NCI-H1694 treated with DMSO at 0.1 percent for 48 hours (cell line): ENCODE measurements at regions not wholly inside any gene's neighbourhood (a gene's known extent, or its start where the extent isn't known, plus 50 kb on each side); places are given as distances from the start of the nearest gene placed in this dataset.
A peak's percentile ranks its signal among the peaks of the same experiment; 100 is the strongest.

ENCODE experiments used
- DNase-seq: peaks from one replicate; lab custom pipeline; 2025; lab: John Stamatoyannopoulos, UW

DNA sequence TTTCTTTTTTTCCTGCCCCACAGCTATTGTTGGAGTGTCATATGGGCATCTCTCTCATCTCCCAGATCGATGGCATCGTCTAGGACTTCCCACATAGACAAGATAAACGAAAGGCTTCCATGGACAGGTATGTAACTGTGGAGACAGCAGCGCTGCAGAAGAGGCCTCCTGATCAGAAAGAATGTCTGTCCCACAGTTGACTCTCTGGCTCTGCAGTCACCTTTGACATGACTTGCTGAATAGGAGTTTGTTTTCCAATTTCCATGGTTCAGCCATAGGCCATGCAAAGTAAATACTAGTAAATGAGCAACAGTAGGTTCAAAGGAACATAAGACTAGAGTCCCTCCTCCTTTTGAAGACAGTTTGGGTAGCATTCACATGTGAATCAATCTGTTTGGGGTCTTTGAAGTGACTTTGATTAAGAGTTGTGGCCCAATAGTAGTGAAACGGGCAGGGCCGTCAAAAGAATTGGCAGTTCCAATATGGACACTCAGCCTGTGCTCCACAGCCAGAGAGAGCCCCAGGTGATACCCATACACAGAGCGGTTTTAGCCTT, 134.7 kb upstream of the IFNGR1 start:
- DNase-seq = no peak

DNA sequence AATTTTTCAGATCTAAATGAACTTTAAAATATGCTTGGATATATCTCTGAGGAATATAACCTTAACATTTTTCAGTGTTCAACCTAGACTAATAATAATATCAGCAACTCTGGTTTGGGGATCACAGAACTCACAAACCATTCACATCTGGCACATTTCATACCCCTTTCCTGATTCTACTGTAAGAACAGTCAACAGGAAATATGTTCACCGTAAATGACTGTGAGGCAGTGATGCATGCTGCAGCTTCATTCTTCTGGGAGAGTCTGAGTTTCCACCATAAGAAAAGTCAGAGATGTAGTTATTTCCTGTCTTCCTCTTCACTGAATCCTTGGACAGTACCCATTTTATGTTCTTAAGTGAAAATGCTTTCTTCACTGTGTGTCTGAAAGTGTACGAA, 134.2 kb upstream of the IFNGR1 start:
- DNase-seq = no peak

DNA sequence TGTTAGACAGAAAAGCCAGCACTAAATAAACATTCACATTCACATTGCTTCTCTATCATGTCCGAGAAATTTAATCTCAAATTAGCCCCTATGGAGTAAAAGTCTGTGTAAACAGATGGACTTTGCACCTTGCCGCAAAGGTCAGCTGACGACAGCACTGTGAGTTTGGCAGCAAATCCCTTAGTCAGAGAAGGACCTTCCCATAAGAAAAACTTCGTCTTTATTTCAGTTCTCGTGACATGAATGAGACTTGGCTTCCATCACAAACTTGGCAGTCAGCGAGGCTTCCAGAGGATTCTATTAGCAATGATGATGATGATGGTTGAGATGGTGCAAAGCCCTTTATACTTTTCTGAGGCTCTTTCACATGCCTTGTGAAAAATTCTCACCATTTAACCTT, 133.7 kb upstream of the IFNGR1 start:
- DNase-seq = no peak

DNA sequence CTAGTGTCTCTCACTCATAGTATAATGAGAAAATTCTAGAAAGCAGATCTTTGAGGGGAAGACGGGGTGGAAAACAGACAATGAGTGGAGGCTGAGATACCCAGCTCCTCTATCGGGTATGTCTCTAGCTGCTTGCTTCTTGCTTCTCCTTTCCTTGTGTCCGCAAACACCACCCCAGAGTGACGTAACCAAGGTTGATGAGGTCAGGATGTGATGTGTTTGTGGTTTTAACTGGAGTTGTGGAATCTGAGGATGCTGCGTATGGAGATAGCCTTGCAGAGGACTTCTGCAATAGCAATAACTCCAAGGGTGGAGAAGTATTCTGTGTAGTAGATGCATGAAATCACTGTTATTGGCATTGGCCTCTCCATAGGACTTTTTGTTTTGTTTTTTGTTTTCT, 132.7 kb upstream of the IFNGR1 start:
- no peak for DNase-seq

DNA sequence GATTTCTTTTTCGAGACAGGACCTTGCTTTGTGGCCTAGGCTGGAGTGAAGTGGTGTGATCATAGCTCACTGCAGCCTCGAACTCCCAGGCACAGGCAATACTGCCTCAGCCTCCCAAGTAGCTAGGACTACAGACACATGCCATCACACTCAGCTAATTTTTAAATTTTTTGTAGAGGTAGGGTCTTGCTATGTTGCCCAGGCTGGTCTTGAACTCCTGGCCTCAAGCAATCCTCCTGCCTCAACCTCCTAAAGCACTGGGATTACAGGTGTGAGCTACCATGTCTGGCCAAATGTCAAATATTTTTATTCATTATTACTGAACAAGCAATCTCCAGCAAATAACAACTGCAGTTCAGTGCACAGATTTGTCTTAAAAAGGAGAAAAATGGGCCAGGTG, 131.7 kb upstream of the IFNGR1 start:
- no peak for DNase-seq

DNA sequence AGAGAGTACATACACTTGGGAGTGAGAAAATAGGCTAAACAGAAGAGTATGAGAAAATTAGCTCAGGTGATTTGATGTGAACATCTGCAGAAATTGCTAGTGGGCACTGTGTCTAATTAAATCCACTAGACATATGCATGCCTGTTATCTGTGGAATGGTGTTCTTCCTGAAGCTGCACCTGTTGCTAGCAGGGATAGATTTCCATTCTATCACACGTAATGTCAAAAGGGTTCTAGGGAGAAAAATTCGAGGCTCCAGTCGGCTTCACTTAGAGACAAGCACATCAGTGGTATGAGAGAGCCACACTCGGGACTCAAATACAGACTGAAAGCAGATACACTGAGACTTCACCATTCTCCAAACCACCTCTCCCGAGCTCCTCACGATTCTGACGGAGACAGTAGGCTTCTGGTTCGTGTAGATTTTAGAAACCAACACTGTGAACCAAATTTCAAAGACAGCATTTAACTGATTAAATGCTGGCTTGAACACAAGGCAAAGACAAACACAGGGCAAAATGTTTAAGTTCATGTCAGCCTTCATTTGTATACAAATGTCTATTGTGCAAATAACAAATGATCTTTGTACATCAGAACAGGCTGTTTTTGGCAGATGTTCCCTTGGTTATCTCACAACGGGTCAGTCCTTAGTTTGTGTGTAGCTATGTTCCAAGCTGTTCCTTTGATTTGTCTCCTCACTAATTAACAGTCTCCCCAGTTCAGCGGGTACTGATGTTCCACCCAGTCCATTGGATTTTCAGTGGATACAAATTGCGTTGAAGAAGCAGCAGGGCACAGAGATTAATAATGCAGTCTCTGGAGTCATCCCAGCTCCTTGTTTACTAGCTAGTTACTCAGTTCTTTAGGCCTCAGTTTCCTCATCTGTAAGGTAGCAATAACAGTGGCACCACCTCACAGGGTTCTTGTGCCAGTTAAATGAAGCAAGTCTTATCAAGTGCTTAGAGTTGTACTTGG, 131.0 kb upstream of the IFNGR1 start:
- DNase-seq = no peak

DNA sequence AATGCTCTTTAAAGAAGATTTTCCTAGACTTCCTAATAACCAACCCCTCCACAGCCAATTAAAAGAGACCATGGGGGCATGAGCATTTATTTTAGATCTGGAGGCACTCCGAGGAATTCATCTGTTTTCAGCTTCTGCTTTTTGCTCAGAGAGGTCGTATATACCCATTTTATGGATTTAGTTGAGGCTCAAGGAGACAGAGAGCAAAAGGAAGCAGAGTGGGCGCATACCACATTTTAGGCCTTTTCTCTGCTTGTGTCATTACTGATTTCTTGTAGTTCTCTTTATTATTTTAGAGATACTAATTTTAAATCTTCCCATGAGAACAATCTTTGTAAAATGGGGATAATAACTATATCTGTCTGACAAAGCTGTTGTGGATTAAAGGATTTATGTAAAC, 129.6 kb upstream of the IFNGR1 start:
- DNase-seq = no peak

DNA sequence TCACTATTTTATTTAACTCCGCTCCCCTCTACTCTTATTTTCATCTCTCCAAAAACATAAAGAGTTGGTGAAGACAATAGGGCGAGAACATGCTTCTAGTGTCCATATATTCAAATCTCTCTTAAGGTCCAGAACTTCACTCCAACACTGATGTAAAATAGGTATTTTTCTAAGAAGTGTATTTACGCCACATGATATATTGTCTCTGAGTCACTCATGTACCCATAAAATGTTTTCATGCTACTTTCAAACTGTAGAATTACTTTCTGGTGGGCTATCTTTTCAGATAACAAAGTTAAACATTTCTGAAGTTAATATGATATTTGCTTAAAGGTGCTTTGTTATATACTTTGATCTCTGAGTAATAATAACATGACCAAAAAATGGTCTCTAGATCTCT, 124.1 kb upstream of the IFNGR1 start:
- no peak for DNase-seq

DNA sequence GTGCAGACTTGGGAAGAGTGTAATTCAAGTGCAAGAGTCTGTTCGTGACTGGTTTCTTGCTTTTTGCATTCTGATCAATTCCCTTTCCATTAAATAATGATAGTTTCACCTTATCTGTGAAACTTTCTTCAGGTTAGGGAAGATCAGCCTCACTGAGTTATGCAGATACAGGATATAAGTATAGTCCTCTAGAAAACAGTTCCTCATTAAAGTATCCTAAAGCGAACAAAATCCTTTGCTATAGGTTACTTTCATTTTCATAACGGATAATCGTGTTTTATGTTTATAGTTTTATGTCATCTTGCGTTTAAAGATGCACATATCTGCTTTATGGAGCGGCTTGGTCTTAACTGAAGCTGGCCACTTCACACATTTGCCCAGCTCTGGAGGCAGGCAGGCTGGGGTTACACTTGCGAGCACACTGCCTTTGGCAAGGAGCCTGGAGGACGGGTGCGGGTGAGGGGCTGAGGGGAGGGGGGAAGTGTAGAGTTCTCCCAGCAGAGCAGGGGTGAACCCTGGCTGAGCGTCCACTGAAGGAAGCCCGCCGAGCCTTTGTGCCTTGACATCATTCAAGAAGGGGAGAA, 123.5 kb upstream of the IFNGR1 start:
- DNase-seq = no peak

DNA sequence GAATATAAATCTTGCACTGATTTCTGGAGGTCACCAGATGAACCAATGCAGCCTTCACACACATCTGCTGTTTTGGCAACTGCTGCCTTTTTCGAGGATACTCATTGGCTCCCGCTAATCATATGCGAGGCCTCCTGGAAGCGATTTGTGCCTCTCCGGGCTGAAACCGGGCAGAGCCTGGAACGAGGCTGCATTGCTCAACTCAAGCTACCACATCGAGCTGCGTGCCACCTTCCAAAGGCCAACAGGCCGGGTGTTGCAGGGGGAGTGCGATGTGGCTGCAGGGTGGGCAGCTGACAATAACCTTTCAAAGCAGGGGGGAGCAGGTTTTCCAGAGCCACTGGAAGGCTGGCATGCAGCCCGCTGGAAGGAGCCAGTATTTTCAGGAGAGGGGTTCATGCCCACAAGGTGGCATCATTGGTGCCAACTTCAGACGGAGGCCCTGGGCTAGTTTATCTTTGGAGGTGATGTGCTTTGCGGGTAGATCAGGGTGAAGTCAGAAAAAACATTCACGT, 122.6 kb upstream of the IFNGR1 start:
- peak; percentile 75 for DNase-seq

DNA sequence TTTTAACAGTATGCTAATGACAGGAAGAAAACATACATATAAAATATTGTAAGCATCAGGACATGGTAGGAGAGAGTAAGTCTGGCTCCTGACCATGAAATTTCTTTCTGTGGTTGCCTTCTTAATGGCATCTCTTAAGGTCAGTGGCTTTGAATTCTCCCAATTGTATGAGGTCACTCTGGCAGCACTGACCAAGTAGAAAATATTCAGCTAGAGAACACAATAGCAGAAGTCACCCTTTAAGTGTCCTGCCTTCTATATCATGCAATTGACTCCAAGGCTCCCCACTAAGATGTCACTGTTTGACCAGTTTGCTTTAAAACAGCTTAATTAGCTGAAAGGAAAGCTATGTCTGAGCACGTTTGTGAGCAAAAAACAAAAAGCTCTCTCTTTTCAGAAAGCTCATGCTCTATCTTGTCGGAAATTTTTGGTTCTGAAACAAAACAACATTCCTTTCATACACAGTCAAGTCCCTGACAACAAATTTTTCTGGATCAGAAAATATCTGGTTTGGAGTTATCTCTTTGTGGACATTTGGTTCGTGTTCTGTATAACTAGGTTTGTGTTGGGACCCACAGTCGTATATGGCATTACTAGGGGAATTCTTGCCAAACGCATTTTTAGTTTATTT, 120.9 kb upstream of the IFNGR1 start:
- DNase-seq = no peak

DNA sequence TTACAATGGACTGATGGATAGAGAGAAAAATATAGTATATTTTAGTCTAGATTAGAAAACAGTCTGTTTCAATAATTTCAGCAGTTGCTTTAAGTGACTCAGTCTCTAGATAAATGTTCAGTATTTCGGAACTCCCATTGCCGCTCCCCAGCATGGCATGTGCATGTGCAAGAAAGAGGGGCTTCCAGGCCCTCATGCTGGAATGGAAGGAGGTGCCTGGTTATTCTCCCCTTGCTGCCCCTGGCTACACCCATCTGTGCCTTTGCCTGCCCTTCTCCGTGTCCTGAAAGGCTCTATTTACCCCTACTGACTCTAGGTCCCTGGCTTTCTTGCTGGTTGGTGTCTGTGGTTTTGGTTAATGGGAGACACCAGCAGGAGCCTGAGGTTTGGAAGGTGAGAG, 115.7 kb upstream of the IFNGR1 start:
- no peak for DNase-seq

DNA sequence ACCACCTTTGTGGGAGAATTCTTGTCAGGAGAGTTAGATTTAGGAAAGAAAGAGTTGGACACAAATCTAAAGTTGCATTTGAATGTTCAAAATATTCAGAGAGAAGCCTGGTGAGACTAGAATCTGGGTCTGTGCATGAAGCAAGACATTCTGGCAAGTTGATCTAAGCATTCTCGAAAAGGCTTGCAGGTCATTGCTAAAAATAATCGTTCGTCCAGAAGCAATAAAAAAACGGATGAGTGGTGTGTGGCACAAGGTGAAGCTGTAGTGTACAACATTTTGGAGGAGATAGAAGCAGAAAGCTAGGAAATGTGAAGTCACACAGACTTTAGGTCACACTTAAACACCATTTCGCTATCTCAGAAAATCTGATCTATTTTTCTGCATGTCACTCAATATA, 114.9 kb upstream of the IFNGR1 start:
- DNase-seq = no peak

DNA sequence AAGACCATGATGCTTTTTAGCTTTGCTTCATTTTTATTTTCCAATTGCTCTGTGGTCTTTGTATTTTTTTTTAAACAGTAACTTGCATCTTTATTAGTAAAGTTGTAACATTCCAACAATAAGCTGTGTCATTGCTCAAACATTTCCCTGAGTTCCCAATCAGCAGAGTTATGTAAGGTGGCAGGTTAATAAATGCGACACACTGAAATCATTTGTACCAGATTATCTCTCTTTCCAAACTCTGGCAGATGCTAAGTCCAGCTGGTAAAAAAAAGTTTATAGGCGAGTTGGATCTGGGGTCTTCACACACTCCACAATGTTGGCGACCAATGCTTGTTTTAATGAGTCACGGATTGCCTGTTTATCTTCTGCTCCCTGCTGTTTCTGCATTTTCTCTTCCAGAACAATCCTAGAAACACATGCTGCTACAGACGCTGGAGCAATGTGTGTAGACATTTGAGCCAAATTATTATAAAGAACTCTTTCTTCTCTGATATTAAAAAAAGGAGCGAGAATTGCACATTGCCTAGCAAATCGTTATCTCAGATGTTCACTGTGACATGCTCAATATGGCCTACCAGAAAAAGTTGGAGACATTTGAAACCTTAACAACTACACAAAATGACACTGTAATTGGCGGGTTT, 113.6 kb upstream of the IFNGR1 start:
- peak; percentile 97 for DNase-seq

DNA sequence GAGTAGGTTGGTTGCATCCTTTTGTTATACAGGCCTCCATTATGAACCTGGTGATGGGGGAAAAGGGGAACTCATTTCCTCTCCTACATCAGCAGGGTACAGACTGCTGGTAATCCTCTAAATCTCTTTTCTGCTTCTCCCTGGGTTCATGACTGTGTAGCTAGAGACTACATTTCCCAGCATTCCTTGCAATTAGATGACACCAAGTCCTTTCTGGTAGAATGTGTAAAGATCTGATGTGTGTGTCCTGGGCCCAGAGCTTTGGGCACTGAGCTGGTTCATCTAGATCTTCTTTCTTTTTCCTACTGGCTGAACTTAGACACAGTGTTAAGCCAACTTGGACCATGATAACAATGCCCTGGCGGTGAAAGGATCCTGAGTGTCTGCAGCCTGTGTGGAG, 104.7 kb upstream of the IFNGR1 start:
- DNase-seq = no peak

DNA sequence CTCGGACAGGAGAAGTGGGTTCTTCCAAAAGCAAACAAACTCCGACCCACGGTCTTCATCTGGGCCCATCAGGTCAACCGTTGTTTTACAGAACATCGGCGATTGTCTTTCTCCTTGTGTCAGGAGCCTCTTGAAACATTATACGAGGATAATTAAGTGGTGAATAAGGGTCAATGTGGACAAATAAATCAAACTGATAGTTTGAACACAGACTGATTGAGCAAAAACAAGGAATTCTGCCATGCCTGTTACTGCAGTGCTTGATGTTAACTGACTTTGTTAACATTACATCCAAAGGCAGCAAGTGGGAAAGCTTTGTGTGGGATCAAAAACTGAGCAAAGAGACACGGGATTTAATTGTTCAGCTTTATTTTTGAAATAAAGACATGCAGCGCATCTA, 101.1 kb upstream of the IFNGR1 start:
- no peak for DNase-seq

DNA sequence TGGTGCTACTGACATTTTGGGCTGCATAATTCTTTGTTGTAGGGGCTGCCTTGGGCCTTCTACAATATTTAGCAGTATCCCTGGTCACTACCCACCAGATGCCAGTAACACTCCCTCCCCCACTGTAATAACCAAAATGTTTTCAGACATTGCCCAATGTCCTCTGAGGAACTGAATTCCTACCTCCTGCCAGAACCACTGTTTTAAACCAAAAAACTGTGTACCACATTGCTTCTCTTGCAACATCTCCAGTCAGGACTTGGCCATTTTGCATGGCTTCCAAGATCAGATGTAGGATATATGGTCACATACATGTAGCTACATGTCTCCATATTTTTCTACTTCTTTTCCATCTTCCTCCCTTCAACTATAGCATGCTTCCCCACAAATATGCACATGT, 97.4 kb upstream of the IFNGR1 start:
- DNase-seq = no peak

DNA sequence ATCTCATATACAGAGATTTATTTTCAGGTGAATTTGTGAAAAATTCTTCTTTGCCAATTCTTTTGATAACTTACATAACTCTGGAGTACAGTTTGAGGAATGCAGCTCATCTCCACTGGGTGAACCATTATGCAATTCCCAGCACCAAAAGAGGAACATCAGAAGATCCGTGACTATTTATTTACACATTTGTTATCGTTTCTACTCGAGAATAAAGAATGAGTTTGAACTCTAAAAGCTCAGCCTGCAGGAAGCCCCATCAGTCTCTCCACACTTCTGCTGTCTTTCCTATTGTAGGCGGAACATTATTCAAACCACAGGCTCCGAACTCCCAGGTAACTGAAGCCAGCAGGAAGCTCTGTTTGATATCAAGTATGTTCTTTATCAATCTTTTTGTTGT, 95.9 kb upstream of the IFNGR1 start:
- DNase-seq = no peak

DNA sequence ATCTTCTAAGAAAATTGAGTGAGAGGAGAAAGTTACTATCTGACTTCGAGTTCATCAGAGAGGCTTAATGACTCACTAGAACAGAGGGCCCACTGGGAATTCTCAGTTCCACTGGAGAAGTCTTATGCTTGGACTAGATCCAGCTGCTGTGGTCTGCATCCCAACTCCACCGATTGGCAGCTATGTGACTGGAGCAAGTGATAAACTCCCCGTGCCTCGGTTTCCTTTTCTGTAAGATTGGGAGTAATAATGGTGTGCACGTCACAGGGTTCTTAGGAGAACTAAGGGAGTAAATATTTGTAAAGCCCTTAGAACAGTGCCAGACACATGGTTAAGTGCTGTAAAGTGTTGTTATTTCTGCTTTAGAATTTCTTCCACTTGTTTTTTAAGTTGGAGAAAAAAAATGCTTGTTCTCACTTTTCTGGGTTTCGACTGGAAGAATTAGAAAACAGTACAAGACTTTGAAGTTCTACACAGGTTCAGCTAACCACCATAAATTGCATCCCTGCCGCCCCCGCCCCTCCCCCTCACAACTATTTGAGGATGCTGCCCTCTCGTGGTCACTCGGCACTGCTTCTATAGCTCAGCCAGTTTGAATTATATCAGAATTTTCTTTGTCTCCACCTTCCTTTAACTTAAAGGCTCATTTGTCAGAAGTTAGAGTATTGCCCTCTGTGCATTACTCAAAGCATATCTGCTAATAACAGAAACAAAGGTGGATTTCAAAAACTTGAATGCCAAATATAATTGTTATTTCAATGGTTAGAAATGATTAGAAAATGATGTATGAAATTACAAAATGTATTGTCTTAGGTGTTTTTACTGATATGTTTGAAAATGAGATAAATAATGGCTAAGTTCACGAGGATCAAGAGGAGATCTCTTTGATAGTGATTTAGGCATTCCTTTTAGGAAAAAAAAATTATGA, 95.0 kb upstream of the IFNGR1 start:
- DNase-seq = peak; percentile 54

DNA sequence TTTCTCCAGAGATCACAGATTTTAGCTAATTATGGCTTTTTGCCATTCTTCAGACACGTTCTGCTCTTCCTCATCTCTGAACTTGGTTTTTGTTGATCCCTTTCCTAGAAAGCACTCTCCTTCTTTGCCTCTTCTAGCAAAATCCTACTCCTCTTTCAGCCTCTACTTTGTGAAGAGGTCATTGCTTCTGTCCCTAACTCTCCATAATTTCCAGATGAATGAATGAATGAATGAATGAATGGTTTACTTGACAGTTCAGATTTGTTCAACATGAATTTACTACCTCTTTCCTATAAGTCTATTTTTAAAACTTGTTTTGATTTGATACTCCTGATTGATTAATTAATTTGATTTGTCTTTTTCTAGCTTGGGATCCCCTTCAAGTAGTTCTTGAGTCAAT, 94.0 kb upstream of the IFNGR1 start:
- no peak for DNase-seq

DNA sequence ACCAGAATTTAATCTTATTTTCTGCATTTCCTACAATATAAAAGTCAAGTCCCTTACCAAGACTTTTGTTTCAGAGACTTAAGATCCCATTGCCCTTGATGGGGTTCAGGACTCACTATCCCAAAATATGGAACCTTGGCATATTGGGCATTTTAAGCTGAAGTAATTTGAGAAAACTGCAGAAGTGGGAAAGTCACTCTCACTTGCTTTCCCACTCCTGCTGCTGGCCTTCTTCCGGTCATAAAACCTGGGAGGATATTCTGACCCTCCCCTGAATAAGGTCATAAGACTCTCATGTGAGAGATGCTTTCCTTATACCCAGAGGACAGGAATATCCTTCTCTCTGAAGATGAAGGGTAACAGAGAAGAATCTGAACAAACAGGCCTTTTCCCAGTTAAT, 92.8 kb upstream of the IFNGR1 start:
- DNase-seq = no peak
